GM12873 (cell line): ENCODE measurements at regions not wholly inside any gene's neighbourhood (a gene's known extent, or its start where the extent isn't known, plus 50 kb on each side); places are given as distances from the start of the nearest gene placed in this dataset.

Experiments
- TF ChIP-seq, protein P1 (sequence below): IDR thresholded peaks from 2 replicates; pipeline ENCODE4 v1.5.1; 2012; ENCODE audit warnings: low read depth, mild to moderate bottlenecking, moderate library complexity, low read length, control low read depth; ENCODE audit not compliant: insufficient read depth; ENCODE audit errors: missing control alignments

DNA sequence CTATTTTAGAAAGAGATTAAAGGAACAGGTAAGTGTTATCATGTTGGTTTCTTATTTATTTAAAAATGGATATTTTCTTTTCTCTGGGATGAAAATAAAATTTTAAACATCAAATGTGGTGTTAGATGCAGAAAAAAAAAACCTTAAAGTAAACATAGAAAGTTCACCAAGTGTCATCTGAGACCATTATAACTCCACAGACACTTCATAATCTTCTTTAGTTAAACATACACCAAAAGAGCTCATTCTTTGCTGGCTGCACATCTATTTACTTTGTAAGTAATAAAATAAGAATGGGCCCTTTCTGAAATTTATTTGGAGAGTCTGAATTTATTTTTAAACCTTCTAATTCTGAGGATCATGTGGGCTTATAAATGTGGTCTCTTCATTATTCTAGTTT lies 460.7 kb upstream of the CTSO start:
- TF ChIP-seq, protein P1, sequence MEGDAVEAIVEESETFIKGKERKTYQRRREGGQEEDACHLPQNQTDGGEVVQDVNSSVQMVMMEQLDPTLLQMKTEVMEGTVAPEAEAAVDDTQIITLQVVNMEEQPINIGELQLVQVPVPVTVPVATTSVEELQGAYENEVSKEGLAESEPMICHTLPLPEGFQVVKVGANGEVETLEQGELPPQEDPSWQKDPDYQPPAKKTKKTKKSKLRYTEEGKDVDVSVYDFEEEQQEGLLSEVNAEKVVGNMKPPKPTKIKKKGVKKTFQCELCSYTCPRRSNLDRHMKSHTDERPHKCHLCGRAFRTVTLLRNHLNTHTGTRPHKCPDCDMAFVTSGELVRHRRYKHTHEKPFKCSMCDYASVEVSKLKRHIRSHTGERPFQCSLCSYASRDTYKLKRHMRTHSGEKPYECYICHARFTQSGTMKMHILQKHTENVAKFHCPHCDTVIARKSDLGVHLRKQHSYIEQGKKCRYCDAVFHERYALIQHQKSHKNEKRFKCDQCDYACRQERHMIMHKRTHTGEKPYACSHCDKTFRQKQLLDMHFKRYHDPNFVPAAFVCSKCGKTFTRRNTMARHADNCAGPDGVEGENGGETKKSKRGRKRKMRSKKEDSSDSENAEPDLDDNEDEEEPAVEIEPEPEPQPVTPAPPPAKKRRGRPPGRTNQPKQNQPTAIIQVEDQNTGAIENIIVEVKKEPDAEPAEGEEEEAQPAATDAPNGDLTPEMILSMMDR: no peak

DNA sequence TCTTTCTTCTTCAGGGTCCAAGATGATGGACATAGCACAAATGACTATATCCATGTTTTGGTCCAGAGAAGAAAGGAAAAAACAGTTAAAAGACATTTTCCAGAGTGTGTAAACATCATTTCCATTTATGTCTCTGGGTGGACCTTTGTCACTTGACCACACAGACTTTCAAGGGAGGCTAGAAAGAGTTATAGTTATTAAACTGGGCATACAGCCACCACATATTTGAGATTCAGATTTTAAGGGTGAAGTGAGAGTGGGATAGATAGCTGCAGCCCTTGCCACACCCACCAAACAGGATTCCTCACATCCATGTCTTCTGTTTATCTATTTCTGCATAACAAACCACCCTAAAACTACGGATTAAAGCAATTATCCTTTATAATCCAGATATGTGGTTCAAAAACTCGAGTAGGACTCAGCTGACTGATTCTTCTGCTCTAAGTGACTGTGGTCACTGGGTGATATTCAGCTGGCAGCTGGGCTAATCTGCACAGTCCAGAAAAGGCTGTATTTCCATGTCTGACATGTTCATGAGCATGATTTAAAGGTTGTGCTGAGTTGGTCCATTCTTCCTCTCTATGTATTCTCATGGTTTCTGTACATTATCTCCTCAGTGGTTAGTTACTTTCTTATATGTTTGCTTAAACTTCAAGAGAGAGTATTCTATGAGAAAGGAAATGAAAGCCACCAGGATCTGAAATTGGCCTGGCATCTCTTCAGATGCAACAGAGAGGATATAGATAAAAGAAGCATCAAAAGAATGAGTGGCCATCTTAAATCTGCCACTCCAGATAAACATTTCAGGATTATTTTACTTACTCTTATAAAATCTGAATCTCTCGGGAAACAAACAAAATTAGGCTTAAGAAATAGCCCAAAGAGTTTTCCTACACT lies 459.8 kb upstream of the CTSO start:
- TF ChIP-seq, protein P1: no peak

DNA sequence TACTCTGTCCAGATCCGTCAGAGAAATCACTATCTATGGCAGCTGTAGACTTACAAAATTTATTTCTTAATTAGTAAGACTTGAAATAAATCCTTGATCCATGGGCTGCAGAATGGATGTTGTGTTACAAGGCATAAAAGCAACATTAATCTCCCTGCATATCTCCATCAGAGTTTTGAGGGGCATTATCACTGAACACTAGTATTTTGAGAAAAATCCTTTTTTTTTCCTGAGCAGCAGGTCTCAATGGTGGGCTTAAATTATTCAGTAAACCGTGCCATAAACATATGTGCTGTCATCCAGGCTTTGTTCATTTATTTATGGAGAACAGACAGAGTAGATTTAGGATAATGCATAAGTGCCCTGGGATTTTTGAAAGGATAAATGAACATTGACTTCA lies 457.9 kb upstream of the CTSO start:
- TF ChIP-seq, protein P1: no peak

DNA sequence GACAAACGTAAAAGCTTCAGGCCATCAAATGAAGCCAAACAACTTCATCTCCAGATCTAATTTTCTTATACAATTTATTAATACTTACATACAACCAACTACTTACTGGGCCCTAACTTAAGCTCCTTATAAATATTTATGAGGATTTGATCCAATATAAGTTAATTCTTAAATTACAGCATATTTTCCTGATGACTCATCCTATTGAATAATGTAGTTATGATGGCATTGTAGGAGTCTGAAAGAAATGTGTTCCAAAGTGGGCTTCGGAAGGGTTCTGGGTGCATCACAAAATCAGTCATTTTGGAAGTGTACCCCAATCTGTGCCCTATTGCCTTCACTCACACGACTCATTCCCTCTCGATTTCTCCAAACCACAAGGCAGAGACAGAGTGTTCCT lies 455.1 kb upstream of the CTSO start:
- TF ChIP-seq, protein P1: no peak

DNA sequence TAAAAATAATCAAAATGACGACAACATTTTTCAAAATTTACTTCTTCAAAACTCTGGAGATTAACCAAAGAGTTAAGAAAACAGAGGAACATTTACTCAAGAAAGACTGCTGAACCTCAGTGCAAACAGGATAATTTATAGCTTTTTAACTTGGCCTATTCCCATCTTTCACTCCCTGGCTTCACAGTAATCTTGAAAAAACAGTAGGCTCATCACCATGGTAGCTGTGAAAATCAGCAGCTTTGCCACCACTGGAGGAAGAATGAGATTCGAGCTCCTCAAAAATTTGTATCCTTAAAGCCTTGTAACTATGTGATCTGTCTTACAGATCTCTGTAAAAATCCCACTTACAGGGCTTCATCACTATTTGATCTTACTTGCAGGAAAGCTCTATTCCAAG lies 447.7 kb upstream of the CTSO start:
- TF ChIP-seq, protein P1: no peak

DNA sequence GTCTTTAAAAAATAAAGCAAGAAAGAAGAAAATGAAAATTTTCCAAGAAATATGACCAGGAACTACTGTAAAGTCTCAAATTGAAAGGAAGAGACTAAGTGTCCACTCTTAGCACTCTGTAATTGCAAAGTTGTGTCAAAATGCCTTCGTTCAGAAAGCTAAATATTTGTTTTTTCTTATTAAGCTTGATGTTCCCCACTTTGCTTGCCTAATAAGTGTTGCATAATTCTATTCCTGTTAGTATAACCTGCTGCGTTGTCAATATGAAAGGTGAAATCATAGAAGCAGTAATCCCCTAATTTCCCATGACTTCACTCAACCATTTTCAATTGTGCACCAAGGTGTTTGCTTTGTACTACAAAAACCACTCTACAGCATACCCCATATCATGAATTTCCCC lies 442.9 kb upstream of the CTSO start:
- TF ChIP-seq, protein P1: no peak

DNA sequence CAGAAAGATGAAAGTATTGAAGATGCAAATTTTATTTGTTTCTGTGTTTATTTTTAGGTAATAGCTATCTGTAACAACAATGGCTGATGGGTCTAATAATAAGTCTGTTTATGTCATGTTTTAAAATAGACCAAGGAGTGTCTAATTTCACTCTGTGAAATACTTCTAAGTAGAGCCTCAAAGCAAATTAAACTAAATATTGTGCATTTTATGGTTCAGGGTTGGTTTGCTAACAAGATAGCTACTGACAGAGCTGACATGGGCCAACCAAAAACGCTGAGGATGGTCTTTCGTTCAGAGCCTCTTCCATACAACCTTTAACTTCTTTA lies 437.6 kb upstream of the CTSO start:
- TF ChIP-seq, protein P1: no peak
